ENCODE measurements at regions not wholly inside any gene's neighbourhood (a gene's known extent, or its start where the extent isn't known, plus 50 kb on each side); places are given as distances from the start of the nearest gene placed in this dataset.

DNA sequence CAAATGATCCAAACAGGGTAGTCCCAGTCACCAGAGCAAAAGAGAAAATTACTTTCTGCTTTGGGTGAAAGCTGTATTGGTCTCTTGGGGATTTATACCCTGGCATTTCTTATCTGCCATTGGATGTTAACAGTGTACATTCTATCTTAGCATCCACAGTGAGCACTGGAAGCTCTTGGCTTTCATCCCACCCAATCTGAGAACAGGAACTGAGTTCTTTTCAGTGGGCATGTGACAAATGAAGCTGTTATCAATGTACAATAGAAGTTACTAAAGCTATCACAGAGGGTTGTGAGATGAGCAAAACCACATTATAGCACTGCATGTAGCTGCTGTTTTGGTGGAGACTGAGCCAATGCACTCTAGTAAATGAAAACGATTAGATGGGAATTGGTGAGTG, 300.7 kb downstream of the TUSC7 start:
- Mint-ChIP-seq H3K27ac (no peak overlapping the region), H3K36me3 (no peaks in the 10 kb centered on the region), H3K4me1 (ENCODE audit: unreplicated experiment) (peaks cover 6% of the 10 kb centered on the region)

DNA sequence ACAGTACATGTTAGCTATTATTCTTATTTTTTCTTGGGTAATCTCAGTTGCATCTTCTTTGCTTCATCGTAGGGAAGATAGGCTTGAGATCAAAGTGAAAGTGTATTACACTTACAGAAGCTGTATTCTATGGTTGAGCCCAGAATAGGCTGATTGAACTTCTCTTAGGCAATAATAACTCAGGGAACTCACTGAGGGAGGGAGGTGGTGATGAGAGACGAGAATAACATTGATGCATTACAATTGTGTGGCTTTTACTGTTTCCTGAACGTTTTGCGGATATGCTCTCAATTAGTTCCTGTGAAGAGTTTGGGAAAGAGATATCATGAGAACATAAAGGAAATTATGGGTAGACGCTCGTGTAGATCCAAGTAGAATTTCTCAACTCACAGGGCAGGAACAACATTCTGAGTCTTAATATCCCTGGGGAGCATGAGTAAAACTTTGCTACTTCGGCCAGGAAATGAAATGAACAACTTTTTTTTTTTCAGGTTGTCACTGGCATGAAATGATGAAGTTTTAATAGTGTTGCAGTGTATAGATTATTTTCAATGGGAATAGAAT, 302.2 kb downstream of the TUSC7 start:
- no peaks in the 10 kb centered on the region for H3K27me3 Mint-ChIP-seq
- H3K27ac Mint-ChIP-seq: no peak overlapping the region
- H3K4me3 Mint-ChIP-seq: no peak overlapping the region
- no peak for DNase-seq (ENCODE audit: extremely low spot score, unreplicated experiment)
- TF ChIP-seq, protein P1, sequence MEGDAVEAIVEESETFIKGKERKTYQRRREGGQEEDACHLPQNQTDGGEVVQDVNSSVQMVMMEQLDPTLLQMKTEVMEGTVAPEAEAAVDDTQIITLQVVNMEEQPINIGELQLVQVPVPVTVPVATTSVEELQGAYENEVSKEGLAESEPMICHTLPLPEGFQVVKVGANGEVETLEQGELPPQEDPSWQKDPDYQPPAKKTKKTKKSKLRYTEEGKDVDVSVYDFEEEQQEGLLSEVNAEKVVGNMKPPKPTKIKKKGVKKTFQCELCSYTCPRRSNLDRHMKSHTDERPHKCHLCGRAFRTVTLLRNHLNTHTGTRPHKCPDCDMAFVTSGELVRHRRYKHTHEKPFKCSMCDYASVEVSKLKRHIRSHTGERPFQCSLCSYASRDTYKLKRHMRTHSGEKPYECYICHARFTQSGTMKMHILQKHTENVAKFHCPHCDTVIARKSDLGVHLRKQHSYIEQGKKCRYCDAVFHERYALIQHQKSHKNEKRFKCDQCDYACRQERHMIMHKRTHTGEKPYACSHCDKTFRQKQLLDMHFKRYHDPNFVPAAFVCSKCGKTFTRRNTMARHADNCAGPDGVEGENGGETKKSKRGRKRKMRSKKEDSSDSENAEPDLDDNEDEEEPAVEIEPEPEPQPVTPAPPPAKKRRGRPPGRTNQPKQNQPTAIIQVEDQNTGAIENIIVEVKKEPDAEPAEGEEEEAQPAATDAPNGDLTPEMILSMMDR (conservative IDR thresholded peaks at IDR 0.05): no peak
- peaks cover 6% of the 10 kb centered on the region for H3K4me1 Mint-ChIP-seq (ENCODE audit: unreplicated experiment)
- H3K9me3 Mint-ChIP-seq: peaks cover 7% of the 10 kb centered on the region
- no peaks in the 10 kb centered on the region for H3K36me3 Mint-ChIP-seq

More for the DNA sequence above, 300.7 kb downstream of the TUSC7 start:
- Mint-ChIP-seq H3K27me3 (no peaks in the 10 kb centered on the region), H3K4me3 (no peak overlapping the region), H3K9me3 (peaks cover 7% of the 10 kb centered on the region)
- DNase-seq (ENCODE audit: extremely low spot score, unreplicated experiment): no peak
- TF ChIP-seq, protein P1 (conservative IDR thresholded peaks at IDR 0.05): no peak

DNA sequence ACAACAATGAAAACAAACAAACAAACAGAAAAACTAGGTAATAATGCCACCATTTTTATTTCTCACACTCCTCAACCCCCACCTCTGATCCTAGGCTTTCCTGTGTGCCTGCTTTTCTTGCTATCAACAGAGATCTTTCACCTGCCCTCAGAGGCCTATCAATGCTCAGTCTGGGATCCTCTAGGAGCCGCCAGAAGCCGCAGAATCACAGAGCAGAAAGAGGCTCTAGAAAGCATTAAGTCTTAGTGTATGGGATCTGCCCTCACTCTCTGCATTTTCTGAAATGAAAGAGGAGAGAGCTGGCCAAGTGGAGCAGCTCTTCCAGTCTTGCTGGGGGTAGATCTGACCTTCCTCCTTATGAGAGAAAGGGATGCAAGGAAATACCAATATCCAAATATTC, 306.8 kb downstream of the TUSC7 start:
- Mint-ChIP-seq H3K9me3 (peaks cover 7% of the 10 kb centered on the region), H3K27ac (no peak overlapping the region), H3K27me3 (no peaks in the 10 kb centered on the region), H3K4me1 (ENCODE audit: unreplicated experiment) (peaks cover 16% of the 10 kb centered on the region), H3K4me3 (no peak overlapping the region), H3K36me3 (no peaks in the 10 kb centered on the region)
- DNase-seq (ENCODE audit: extremely low spot score, unreplicated experiment): no peak
- TF ChIP-seq, protein P1 (conservative IDR thresholded peaks at IDR 0.05): no peak

DNA sequence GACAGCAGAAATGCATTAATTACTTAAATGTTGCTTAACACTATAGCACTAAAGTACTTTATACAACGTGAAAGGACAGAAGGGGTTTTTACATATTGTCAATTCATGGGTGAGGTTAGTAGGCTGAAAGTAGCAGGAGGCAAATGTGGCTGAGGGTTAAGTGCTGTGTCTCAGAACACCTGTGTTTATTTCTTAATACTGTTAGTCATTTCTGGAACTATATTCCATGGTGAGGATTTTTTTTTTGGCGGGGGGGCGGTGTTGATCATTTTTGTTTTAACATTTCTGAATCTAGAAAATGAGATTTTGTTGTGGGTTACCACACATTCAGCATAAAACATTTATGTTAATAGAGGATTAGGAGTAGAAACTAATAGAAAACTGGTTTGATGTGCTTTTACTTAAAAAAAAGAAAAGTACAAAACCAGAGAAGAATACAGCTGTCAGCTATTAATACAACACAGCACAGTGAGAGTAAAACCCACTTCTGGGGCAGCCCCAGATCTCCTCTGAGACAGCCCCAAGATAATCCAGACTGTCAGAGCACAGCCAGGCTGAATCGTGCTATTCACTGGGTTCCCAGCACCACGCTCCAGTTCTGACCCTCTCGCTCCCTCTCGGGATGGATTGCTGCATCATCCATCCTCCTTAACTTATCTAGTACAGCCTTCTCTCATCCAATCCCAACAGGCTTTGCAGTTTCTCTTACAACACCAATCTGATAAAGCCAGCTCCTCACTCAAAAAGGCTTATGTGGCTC, 307.7 kb downstream of the TUSC7 start:
- H3K4me3 Mint-ChIP-seq: no peak overlapping the region
- no peak overlapping the region for H3K27ac Mint-ChIP-seq
- peaks cover 10% of the 10 kb centered on the region for H3K4me1 Mint-ChIP-seq (ENCODE audit: unreplicated experiment)
- no peaks in the 10 kb centered on the region for H3K36me3 Mint-ChIP-seq
- H3K27me3 Mint-ChIP-seq: no peaks in the 10 kb centered on the region
- no peak for DNase-seq (ENCODE audit: extremely low spot score, unreplicated experiment)
- no peaks in the 10 kb centered on the region for H3K9me3 Mint-ChIP-seq
- TF ChIP-seq, protein P1 (conservative IDR thresholded peaks at IDR 0.05): no peak

DNA sequence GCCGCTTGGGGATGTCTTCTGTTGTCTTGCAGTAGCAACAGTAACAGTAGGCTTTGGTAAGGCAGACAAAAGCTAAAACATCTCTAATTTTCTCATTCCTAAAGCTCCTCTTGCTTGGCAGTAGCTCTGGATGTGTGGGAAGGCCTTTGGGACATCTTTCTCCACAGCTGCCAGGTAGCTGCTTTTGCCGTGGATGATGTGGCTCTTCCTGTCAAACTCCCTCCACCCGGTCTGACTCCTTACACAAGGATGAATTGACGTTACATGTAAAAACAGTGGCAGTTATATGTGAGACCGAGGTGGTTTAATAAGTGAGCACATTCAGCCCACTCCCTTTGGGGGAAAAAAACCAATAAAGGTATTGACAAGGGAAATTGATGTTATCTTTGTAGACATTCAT, 309.1 kb downstream of the TUSC7 start:
- H3K4me3 Mint-ChIP-seq: no peak overlapping the region
- peaks cover 10% of the 10 kb centered on the region for H3K4me1 Mint-ChIP-seq (ENCODE audit: unreplicated experiment)
- peak overlapping the region; percentile 37 for H3K27ac Mint-ChIP-seq
- H3K36me3 Mint-ChIP-seq: no peaks in the 10 kb centered on the region
- H3K9me3 Mint-ChIP-seq: no peaks in the 10 kb centered on the region
- H3K27me3 Mint-ChIP-seq: no peaks in the 10 kb centered on the region
- no peak for DNase-seq (ENCODE audit: extremely low spot score, unreplicated experiment)
- TF ChIP-seq, protein P1 (conservative IDR thresholded peaks at IDR 0.05): no peak

Measured in type B pancreatic cell (in vitro differentiated cells).